ENCODE measurements at regions not wholly inside any gene's neighbourhood (a gene's known extent, or its start where the extent isn't known, plus 50 kb on each side); places are given as distances from the start of the nearest gene placed in this dataset.
A peak's percentile ranks its signal among the peaks of the same experiment; 100 is the strongest.

DNA sequence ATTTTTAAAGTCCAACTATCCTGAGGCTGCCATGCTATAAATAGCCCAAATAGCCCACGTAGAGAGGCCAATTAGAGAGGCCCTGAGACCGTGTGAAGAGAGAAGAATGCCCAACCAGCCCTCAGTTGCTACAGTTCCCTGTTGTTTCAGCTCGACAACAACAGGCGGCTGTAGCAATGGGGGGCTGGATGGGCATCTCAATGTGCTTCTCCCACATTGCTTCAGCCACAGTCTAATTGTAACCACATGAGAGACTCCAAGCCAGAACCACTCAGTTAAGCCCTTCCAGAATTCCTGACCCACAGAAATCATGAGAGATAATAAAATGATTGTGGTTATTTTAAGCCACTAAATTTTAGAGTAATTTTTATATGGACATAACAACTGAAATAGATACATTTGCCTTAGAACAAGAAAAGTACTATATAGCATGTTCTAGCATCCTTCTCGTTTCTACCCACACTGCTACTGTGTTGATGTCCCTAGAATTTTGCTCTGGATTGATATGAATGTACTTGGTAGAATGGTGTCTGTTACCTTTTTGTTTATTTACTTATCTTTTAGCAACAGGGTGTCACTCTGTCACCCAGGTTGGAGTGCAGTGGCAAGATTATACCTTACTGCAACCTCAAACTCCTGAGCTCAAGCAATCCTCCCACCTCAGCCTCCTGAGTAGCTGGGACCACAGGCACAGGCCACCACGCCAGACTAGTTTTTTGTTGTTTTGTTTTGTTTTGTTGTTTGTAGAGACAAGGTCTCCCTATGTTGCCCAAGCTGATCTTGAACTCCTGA is 436.4 kb downstream of the BCOR start:
- DNase-seq (ENCODE audit: low read depth in 2 of 2) = no peak
- TF ChIP-seq, protein P1, sequence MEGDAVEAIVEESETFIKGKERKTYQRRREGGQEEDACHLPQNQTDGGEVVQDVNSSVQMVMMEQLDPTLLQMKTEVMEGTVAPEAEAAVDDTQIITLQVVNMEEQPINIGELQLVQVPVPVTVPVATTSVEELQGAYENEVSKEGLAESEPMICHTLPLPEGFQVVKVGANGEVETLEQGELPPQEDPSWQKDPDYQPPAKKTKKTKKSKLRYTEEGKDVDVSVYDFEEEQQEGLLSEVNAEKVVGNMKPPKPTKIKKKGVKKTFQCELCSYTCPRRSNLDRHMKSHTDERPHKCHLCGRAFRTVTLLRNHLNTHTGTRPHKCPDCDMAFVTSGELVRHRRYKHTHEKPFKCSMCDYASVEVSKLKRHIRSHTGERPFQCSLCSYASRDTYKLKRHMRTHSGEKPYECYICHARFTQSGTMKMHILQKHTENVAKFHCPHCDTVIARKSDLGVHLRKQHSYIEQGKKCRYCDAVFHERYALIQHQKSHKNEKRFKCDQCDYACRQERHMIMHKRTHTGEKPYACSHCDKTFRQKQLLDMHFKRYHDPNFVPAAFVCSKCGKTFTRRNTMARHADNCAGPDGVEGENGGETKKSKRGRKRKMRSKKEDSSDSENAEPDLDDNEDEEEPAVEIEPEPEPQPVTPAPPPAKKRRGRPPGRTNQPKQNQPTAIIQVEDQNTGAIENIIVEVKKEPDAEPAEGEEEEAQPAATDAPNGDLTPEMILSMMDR (IDR thresholded peaks at IDR 0.05; ENCODE audit: low read depth, low read length) = no peak
- no peak overlapping the region for H3K4me3 ChIP-seq (replicated peaks in 1 of 2; ENCODE audit: low read depth in 2 of 2, low read length in 2 of 2)

DNA sequence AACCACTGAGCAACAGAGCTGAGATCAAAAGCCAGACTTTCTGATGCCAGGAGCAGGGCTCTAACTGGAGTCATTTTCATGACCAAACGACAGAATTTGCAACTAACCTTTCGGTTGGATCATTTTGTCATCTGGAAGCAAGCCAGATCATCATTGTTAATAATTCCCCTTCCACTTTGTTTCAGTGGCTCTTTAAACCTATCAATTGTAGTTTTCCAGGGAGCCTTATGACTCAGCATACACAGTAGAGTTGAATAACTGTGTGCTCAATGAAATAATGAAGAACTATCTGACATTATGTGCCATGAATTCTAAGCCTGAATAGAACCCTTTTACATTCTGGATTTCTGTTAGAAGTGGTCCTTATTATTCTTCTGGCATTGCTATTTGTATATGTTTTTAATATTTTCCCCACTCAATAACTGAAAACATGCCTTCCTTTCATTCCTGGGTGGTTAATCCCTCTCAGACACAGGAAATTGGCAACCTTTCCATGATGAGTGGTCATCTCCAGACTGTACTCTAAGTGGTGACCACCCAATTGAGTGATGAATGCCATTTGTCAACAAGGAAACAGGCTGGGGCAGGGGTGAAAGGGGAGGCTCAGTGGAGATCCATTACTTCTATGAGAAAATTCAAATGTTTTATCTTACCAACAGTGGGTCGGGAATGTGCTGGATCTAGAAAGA is 431.8 kb downstream of the BCOR start:
- DNase-seq (ENCODE audit: low read depth in 2 of 2) = peak in 1 of 2 donors; percentile 62
- H3K4me3 ChIP-seq (replicated peaks in 1 of 2; ENCODE audit: low read depth in 2 of 2, low read length in 2 of 2) = no peak overlapping the region
- TF ChIP-seq, protein P1 (IDR thresholded peaks at IDR 0.05; ENCODE audit: low read depth, low read length) = no peak

DNA sequence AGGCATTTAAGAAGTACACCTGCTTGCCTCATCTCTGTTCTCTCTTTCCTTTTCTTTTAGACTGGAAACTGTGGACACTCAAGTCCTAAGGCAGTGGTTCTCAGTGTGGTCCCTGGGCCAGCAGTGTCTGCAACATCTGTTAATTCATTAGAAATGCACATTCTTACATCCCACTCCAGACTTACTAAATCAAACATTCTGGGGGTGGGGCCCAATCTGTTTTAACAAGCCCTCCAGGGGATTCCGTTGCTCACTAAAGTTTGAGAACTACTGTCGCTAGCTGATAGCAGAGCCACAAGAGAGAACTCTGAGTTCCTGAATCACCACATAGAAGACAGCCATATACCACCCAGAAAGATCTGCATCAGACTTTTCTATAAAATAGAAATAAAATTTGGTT is 430.6 kb downstream of the BCOR start:
- H3K4me3 ChIP-seq (replicated peaks in 1 of 2; ENCODE audit: low read depth in 2 of 2, low read length in 2 of 2) = no peak overlapping the region
- TF ChIP-seq, protein P1 (IDR thresholded peaks at IDR 0.05; ENCODE audit: low read depth, low read length) = no peak
- peak in 1 of 2 donors; percentile 57 for DNase-seq (ENCODE audit: low read depth in 2 of 2)

DNA sequence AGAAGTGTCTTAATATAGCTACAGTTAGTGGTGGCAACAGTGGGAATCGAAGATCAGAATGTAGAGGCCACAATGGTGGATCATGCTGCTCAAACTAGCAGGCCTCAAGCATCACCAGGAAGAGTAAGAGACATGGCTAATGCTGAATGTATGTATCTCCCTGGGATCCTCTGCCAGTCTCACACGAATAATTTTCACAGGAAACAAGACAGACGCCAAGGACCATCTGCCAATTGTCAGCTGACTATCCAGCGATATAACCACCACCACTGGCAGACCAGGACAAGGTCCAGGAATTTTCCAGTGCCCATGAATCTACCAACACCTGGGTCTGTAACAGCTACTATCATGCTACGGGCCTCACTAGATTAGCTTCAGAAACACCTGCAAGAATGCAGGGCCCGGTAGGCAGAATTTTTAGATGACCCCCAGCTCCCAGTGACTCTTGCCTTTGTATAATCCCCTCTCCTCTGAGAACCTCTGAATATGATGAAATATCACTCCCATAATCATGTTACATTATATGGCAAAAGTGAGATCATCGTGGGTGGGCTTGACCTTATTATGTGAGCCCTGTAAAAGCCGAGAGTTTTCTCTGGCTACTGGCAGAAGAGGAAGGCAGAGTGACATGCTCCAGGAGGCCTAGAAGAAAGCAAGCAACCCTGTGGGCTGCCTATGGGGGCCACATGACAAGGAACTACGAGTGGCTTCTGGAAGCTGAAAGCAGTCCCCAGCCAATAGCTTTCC is 429.8 kb downstream of the BCOR start:
- no peak for DNase-seq (ENCODE audit: low read depth in 2 of 2)
- H3K4me3 ChIP-seq (replicated peaks in 1 of 2; ENCODE audit: low read depth in 2 of 2, low read length in 2 of 2) = no peak overlapping the region
- TF ChIP-seq, protein P1 (IDR thresholded peaks at IDR 0.05; ENCODE audit: low read depth, low read length) = no peak

DNA sequence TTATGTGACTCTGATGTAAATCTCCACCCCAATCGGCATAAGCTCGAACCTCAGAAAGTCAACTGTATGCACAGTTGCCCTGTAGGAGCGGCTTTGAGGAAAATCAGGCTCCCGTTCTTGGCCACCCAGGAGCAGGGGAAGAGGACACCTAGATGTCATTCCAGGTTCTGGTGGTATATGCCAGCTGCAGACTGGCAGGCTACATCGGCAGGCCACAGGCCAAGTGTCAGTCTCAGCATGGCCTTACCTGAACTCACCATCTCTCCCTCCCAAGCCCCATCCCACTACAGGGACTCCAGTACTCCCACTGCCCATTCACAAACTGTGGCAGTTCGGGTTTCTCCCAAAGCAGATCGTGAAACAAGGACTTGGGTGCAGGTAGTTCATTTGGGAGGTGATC is 428.1 kb downstream of the BCOR start:
- no peak for DNase-seq (ENCODE audit: low read depth in 2 of 2)
- no peak overlapping the region for H3K4me3 ChIP-seq (replicated peaks in 1 of 2; ENCODE audit: low read depth in 2 of 2, low read length in 2 of 2)
- TF ChIP-seq, protein P1 (IDR thresholded peaks at IDR 0.05; ENCODE audit: low read depth, low read length) = no peak

DNA sequence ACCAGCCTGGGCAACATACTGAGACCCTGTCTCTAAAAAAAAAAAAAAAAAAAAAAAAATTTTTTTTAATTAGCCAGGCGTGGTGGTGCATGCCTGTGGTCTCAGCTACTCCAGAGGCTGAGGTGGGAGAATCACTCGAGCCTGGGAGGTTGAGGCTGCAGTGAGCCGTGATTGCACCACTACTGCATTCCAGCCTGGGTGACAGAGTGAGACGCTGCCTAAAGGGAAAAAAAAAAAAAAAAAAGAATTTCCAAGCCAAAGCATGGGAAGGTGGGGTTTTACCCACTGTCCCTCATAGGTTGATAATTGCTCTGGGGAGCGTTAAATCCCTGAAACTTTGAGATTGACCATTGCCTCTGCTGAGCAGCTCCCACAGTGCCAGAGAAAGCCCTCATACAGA is 427.5 kb downstream of the BCOR start:
- TF ChIP-seq, protein P1 (IDR thresholded peaks at IDR 0.05; ENCODE audit: low read depth, low read length) = no peak
- no peak overlapping the region for H3K4me3 ChIP-seq (replicated peaks in 1 of 2; ENCODE audit: low read depth in 2 of 2, low read length in 2 of 2)
- DNase-seq (ENCODE audit: low read depth in 2 of 2) = no peak

Data from cardiac fibroblast (primary cell).